ENCODE measurements at regions not wholly inside any gene's neighbourhood (a gene's known extent, or its start where the extent isn't known, plus 50 kb on each side); places are given as distances from the start of the nearest gene placed in this dataset.

DNA sequence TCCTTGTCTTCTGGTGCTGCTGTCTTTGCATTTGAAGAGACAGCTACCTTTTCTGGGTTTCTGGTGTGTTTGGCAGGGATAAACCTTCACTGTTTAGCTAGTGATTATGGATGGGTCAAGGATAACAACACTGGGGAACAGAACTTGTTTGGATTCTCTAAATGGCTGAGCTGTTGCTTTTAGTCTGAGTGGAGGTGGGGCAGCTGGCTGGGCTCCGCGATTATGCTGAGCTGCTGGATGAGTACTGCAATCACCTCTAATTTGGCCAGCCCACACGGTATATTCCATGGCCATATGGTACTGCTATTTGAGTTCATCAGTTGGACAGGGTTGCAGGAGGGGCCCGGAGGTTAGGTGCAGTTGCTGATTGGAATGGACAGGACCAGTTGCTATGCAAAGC lies 361.6 kb upstream of the TFPI start:
- FAIRE-seq (no peak), DNase-seq (ENCODE audit: low read depth in 1 of 2, low spot score in 2 of 2) (no peak)
- TF ChIP-seq POLR2AphosphoS5 (IDR thresholded peaks at IDR 0.05; ENCODE audit: low read depth, low read length) = no peak
- no peak for TF ChIP-seq ASH2L (IDR thresholded peaks at IDR 0.05; ENCODE audit: low read length)
- no peak for TF ChIP-seq CHD1 (IDR thresholded peaks at IDR 0.05; ENCODE audit: low read depth, low read length)
- no peak for TF ChIP-seq FOSL1 (IDR thresholded peaks at IDR 0.05; ENCODE audit: insufficient read depth, low read depth, low read length)
- no peak for TF ChIP-seq RFX5 (IDR thresholded peaks at IDR 0.05; ENCODE audit: borderline replicate concordance, low read depth, low read length)
- TF ChIP-seq CREB1 (IDR thresholded peaks at IDR 0.05) = no peak
- TF ChIP-seq, protein P1, sequence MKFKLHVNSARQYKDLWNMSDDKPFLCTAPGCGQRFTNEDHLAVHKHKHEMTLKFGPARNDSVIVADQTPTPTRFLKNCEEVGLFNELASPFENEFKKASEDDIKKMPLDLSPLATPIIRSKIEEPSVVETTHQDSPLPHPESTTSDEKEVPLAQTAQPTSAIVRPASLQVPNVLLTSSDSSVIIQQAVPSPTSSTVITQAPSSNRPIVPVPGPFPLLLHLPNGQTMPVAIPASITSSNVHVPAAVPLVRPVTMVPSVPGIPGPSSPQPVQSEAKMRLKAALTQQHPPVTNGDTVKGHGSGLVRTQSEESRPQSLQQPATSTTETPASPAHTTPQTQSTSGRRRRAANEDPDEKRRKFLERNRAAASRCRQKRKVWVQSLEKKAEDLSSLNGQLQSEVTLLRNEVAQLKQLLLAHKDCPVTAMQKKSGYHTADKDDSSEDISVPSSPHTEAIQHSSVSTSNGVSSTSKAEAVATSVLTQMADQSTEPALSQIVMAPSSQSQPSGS (IDR thresholded peaks at IDR 0.05; ENCODE audit: low read length) = no peak
- no peak for TF ChIP-seq SP2 (IDR thresholded peaks at IDR 0.05; ENCODE audit: low read length)
- no peak for TF ChIP-seq TCF12 (IDR thresholded peaks at IDR 0.05; ENCODE audit: low read depth, low read length)
- TF ChIP-seq KDM4A (IDR thresholded peaks at IDR 0.05; ENCODE audit: low read depth, low read length, severe bottlenecking) = no peak
- no peak for TF ChIP-seq PHF8 (conservative IDR thresholded peaks at IDR 0.05; ENCODE audit: low read depth, low read length)
- no peak for TF ChIP-seq SIN3A (conservative IDR thresholded peaks at IDR 0.05 in 1 of 2, IDR thresholded peaks at IDR 0.05 in 1 of 2; ENCODE audit: low read depth in 1 of 2, low read length in 2 of 2)
- no peak for TF ChIP-seq RXRA (IDR thresholded peaks at IDR 0.05; ENCODE audit: insufficient read depth, low read depth, low read length)
- Histone ChIP-seq H3K79me2 (ENCODE audit: control insufficient read depth in 1 of 2, insufficient read depth in 2 of 2, low read length in 2 of 2) (no peaks in the 10 kb centered on the region), H4K5ac (ENCODE audit: insufficient read length, low read depth, low read length) (no peak overlapping the region), H3K23ac (ENCODE audit: insufficient read length) (no peak overlapping the region), H3K4ac (replicated peaks; ENCODE audit: insufficient read length, low read depth, low read length) (no peak overlapping the region), H3K36me3 (ENCODE audit: control insufficient read depth in 2 of 4, insufficient read depth in 4 of 4, low read length in 3 of 4) (no peaks in the 10 kb centered on the region), H3K9me3 (ENCODE audit: insufficient read depth in 2 of 2, low read depth in 1 of 2, low read length in 1 of 2) (no peaks in the 10 kb centered on the region), H4K20me1 (replicated peaks in 1 of 2; ENCODE audit: control insufficient read depth in 1 of 2, insufficient read depth in 2 of 2, low read length in 2 of 2) (no peaks in the 10 kb centered on the region), H2BK120ac (replicated peaks; ENCODE audit: low read depth, low read length) (no peak overlapping the region), H3K9ac (replicated peaks in 1 of 4; ENCODE audit: extremely low read depth in 1 of 4, low read depth in 3 of 4, low read length in 3 of 4) (no peak overlapping the region), H2AFZ (ENCODE audit: low read length) (no peak overlapping the region), H2BK15ac (ENCODE audit: low read length) (no peak overlapping the region), H3K56ac (replicated peaks; ENCODE audit: insufficient read length, low read depth, low read length) (no peak overlapping the region), H4K8ac (ENCODE audit: extremely low read depth, insufficient read depth, low read length) (no peak overlapping the region), H3K4me1 (replicated peaks in 1 of 4; ENCODE audit: control insufficient read depth in 3 of 4, insufficient read depth in 4 of 4, low read length in 3 of 4) (no peaks in the 10 kb centered on the region), H2AK5ac (ENCODE audit: low read depth, low read length) (no peak overlapping the region), H2BK5ac (ENCODE audit: low read depth, low read length) (no peak overlapping the region), H3K18ac (ENCODE audit: extremely low read depth, low read length) (no peak overlapping the region), H3K4me2 (ENCODE audit: insufficient read depth in 1 of 2, low read depth in 2 of 2, low read length in 2 of 2) (no peak overlapping the region), H2BK12ac (ENCODE audit: low read depth, low read length) (no peak overlapping the region), H3K27me3 (replicated peaks in 1 of 4; ENCODE audit: control insufficient read depth in 3 of 4, extremely low read depth in 1 of 4, insufficient read depth in 3 of 4, low read length in 3 of 4) (no peaks in the 10 kb centered on the region), H3K4me3 (ENCODE audit: extremely low read depth in 1 of 4, insufficient read depth in 2 of 4, low read depth in 3 of 4, low read length in 4 of 4) (no peak overlapping the region), H4K91ac (replicated peaks; ENCODE audit: insufficient read length, low read length) (no peak overlapping the region), H3K79me1 (ENCODE audit: low read depth, low read length) (no peaks in the 10 kb centered on the region), H3K27ac (ENCODE audit: low read depth, low read length) (no peak overlapping the region), H3K14ac (ENCODE audit: insufficient read length) (no peak overlapping the region), H2BK20ac (ENCODE audit: low read length) (no peak overlapping the region), H3K23me2 (ENCODE audit: low read depth, low read length) (no peaks in the 10 kb centered on the region)
- WGBS, 2 experiments (ENCODE audit: extremely low coverage in 1 of 2, insufficient coverage in 1 of 2, insufficient read length in 1 of 2, insufficient replicate concordance in 2 of 2, low coverage in 1 of 2, low lambda C conversion rate in 2 of 2, missing lambda C conversion rate in 1 of 2) = 95% methylated on average over 4 of the region's 4 CpGs; no CpG with 5 or more reads in 1 of the 2 experiments
- ChIA-PET CTCF (ENCODE audit: partially characterized antibody) (no interaction called here), POLR2A (ENCODE audit: partially characterized antibody) (no interaction called here)

Data from H1 (cell line).